ENCODE measurements at regions not wholly inside any gene's neighbourhood (a gene's known extent, or its start where the extent isn't known, plus 50 kb on each side); places are given as distances from the start of the nearest gene placed in this dataset.

GRCh38 chr2:152242787-152243472, 67.4 kb upstream of the STAM2 start:
- no peak for TF ChIP-seq POLR2A (IDR thresholded peaks at IDR 0.05)
- TF ChIP-seq CTCF (IDR thresholded peaks at IDR 0.05): no peak
